C4-2B (cell line): ENCODE measurements at regions not wholly inside any gene's neighbourhood (a gene's known extent, or its start where the extent isn't known, plus 50 kb on each side); places are given as distances from the start of the nearest gene placed in this dataset.

Experiments used
- H3K27ac ChIP-seq: fragments of 450-650 bp; 2 replicates; pipeline ENCODE4 v1.5.1; 2017
- CTCF ChIP-seq: fragments of 450-650 bp; conservative IDR thresholded peaks from 2 replicates; pipeline ENCODE4 v1.5.1; 2017; ENCODE audit warnings: mild to moderate bottlenecking
- ZFX ChIP-seq: fragments of 450-650 bp; IDR thresholded peaks from 2 replicates; pipeline ENCODE4 v1.6.1; 2017

DNA sequence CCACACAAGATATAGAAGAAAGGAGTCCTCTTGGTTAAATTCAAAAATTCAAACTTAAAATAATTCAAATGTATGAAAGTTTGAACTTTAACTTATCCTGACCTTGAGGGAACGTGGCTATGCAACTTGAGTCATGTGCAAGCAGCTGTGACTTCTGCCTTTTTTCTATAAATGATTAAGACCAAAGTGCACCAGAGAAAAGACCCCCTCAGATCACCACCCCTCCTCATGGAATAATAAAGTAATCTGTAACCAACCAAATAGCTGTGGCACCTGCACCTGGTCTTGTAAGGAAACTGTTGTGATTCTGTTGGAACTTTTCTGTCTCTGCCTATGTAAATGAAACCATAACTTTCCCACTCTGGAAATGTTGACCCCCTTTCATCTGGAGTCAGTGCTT is 141.1 kb upstream of the GGTLC1 start:
- no peak overlapping the region for H3K27ac ChIP-seq
- no peak for TF ChIP-seq CTCF
- no peak for TF ChIP-seq ZFX

- TF ChIP-seq ZFX (no peak), CTCF (no peak)
- H3K27ac ChIP-seq, result no peak overlapping the region
Observed at GRCh38 chr20:24124951-24125650, 136.5 kb upstream of the GGTLC1 start.

DNA sequence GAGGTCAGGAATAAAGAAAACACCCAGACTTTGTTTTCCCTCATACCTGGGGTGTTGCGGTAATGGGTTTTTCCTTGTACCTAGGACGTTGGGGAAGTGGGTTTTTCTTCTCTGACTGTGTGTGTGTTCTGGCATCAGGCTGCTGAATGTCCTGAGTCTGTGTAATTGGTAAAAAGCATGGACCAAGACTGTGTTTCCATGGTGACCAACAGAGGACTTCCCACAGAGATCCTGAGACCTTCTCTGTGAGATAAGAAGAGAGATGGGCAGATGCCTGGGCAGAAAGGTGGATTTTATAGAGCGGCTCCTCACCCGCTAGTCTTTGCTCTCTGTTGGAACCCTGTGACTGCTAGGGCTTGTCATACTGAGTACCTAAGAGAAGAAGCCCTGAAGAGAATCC is 135.4 kb upstream of the GGTLC1 start:
- TF ChIP-seq CTCF (no peak), ZFX (no peak)

DNA sequence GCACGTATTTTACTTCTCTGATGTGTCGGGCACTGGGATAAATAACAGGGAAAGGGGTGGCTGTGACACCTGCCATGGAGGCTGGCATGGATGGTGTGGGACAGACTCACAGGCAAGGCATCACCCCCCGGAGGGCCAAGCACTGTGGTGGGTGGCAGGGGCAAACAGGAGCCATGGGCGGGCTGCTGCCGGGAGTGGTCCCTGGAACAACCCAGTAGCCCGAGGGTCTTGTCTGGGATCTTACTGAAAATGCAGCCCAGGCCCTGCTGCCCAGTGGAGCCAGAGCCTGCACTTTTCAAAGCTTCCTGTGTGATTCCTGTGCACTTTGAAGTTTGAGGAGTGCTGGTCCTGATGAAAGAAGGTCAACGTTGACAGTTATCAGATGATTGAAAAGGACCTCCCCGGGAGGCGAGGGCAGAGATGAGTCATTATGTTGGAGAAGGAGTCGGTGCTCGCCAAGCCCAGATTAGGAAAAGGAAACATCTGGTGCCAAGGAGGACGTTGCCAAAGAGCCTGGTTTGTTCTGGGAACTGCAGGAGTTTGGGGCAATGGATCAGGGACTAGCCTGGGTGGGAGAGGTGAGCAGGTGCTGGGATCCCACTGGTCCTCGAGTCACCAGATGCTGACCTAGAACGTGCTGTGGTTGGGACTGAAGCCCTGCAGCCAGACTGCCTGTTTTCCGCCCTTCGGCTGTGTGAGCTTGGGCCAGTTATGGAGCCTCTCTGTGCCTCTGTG is 130.0 kb upstream of the GGTLC1 start:
- TF ChIP-seq CTCF (no peak), ZFX (no peak)
- H3K27ac ChIP-seq, result no peak overlapping the region

More for the DNA sequence above, 135.4 kb upstream of the GGTLC1 start:
- H3K27ac ChIP-seq, result no peak overlapping the region

DNA sequence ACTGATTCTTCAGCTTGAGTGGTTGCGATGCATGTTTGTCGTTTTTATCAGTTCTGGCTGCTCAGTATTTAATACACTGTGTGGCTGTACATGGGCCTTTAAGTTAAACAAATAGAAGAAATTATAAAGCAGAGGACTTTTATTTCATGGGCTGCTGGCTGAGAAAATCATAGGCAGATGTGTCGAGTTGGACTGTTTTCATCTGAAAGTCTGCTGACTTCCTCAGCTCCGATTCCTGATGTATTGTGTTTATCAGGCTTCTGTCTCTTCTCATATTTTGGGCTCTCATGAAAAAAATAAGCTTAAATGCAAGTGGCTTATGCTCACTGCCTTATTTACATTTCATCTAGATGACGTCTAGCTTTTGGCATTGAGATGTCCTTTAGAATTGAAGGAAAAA is 129.5 kb upstream of the GGTLC1 start:
- H3K27ac ChIP-seq, result no peak overlapping the region
- TF ChIP-seq ZFX, result no peak
- TF ChIP-seq CTCF, result no peak

DNA sequence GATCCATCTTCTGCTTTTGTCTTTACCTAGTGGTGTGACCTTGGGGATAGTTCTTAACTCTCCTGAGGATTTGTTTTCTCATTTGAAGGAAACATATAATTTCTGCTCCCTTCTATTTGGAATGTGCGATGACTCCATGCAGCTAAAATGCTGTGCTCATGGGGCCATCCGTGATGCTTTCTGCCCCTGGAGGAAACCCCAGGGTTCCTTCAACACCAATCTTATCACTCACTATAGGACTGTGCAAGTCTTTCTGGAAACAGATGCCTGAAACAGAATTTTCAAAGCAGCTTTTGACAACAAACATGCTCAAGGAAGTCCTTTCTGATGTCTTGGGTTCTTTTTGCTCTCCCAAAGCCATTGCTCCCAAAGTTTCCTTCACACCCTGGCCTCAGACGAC is 128.8 kb upstream of the GGTLC1 start:
- no peak overlapping the region for H3K27ac ChIP-seq
- TF ChIP-seq ZFX (no peak), CTCF (no peak)

DNA sequence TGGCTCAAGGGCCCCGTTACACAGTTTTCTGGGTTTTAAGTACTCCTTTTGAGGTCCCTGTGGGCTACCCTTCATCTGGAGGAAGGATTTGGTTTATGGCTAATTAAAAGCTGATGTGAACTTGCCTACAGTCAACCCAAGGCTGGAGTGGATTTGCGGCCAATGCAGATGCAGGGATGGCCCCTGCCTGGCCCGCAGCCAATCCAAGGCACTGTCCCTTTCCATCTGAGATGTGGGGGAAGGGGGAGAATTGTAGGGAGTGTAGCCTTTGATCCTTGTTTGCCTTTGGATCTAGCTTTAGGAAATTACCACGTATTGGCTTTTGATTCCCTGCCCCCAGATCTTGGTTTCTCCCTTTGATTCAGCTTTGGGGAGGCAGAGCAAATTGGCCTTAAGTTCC is 128.0 kb upstream of the GGTLC1 start:
- H3K27ac ChIP-seq, result no peak overlapping the region
- TF ChIP-seq ZFX (no peak), CTCF (no peak)
